BE2C (cell line): ENCODE measurements at regions not wholly inside any gene's neighbourhood (a gene's known extent, or its start where the extent isn't known, plus 50 kb on each side); places are given as distances from the start of the nearest gene placed in this dataset.
A peak's percentile ranks its signal among the peaks of the same experiment; 100 is the strongest.
"Not testable (repeated sequence)": the region's sequence is repeated elsewhere in the genome, so short reads cannot be mapped to it uniquely, and the experiment has no call there.

Experiments used
- DNase-seq: peaks from one replicate; pipeline ENCODE4 v3.0.0-alpha.2; 2020
- H3K27me3 ChIP-seq: fragments of 250-450 bp; sonication (Bioruptor Pico); 2 replicates; pipeline ENCODE4 v1.5.1; 2020; ENCODE audit warnings: mild to moderate bottlenecking
- H3K36me3 ChIP-seq: fragments of 250-450 bp; sonication (Bioruptor Pico); 2 replicates; pipeline ENCODE4 v1.5.1; 2020; ENCODE audit warnings: mild to moderate bottlenecking
- H3K4me1 ChIP-seq: fragments of 250-450 bp; sonication (Bioruptor Pico); 2 replicates; pipeline ENCODE4 v1.5.1; 2020
- H3K4me3 ChIP-seq: 2 replicates; pipeline ENCODE4 v1.5.1; 2011; ENCODE audit warnings: low read depth, low read length
- H3K9me3 ChIP-seq: fragments of 250-450 bp; sonication (Bioruptor Pico); 2 replicates; pipeline ENCODE4 v1.5.1; 2020
- TF ChIP-seq, protein P1 (sequence below): IDR thresholded peaks from 2 replicates; pipeline ENCODE4 v1.5.1; 2012; ENCODE audit warnings: mild to moderate bottlenecking, low read depth, low read length

GRCh38 chr17:13888056-13888609, 181.2 kb upstream of the COX10 start:
- H3K27me3 ChIP-seq = no peaks in the 10 kb centered on the region
- peak; percentile 44 for DNase-seq
- no peak overlapping the region for H3K4me3 ChIP-seq
- no peaks in the 10 kb centered on the region for H3K36me3 ChIP-seq
- no peaks in the 10 kb centered on the region for H3K9me3 ChIP-seq
- H3K4me1 ChIP-seq = no peaks in the 10 kb centered on the region
- TF ChIP-seq, protein P1, sequence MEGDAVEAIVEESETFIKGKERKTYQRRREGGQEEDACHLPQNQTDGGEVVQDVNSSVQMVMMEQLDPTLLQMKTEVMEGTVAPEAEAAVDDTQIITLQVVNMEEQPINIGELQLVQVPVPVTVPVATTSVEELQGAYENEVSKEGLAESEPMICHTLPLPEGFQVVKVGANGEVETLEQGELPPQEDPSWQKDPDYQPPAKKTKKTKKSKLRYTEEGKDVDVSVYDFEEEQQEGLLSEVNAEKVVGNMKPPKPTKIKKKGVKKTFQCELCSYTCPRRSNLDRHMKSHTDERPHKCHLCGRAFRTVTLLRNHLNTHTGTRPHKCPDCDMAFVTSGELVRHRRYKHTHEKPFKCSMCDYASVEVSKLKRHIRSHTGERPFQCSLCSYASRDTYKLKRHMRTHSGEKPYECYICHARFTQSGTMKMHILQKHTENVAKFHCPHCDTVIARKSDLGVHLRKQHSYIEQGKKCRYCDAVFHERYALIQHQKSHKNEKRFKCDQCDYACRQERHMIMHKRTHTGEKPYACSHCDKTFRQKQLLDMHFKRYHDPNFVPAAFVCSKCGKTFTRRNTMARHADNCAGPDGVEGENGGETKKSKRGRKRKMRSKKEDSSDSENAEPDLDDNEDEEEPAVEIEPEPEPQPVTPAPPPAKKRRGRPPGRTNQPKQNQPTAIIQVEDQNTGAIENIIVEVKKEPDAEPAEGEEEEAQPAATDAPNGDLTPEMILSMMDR = no peak

DNA sequence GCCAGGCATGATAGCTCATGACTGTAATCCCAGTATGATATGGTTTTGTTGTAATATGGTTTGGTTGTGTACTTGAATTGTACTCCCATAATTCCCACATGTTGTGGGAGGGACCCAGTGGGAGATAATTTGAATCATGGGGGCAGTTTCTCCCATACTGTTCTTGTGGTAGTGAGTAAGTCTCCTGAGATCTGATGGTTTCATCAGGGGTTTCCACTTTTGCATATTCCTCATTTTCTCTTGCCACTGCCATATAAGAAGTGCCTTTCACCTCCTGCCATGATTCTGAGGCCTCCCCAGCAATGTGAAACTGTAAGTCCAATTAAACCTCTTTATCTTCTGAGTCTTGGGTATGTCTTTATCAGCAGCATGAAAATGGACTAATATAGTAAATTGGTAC, 160.3 kb upstream of the COX10 start:
- not testable (repeated sequence) for H3K4me3 ChIP-seq, H3K4me1 ChIP-seq, H3K36me3 ChIP-seq, H3K9me3 ChIP-seq, DNase-seq, H3K27me3 ChIP-seq

- Histone ChIP-seq H3K27me3 (no peaks in the 10 kb centered on the region), H3K36me3 (no peaks in the 10 kb centered on the region), H3K9me3 (no peaks in the 10 kb centered on the region), H3K4me3 (no peak overlapping the region), H3K4me1 (no peaks in the 10 kb centered on the region)
- DNase-seq = no peak
- TF ChIP-seq, protein P1 = no peak
These were observed 159.3 kb upstream of the COX10 start for GRCh38 chr17:13909901-13910519.

DNA sequence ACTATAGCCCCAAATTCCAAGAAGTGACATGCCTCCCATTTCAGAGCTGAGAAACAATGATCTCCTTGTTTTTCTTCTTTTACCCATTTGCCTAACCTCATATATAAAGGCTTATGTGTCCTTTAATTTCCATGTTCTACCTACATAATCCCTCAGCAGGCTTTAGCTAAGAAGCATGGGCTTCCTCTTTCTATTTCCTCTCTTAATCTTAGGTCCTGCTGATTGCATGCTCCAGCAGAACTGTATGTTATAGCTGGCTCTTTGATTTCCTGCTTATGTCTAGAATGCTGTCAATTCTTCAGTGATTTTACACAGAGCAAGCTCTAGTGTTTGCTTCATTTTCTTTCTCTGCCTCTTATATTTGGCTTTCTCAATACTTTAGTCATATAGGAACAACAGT, 151.7 kb upstream of the COX10 start:
- Histone ChIP-seq H3K4me3 (no peak overlapping the region), H3K27me3 (no peaks in the 10 kb centered on the region), H3K4me1 (no peaks in the 10 kb centered on the region), H3K9me3 (no peaks in the 10 kb centered on the region), H3K36me3 (no peaks in the 10 kb centered on the region)
- no peak for DNase-seq
- TF ChIP-seq, protein P1 = no peak

- no peak for DNase-seq
- Histone ChIP-seq H3K4me3 (no peak overlapping the region), H3K9me3 (no peaks in the 10 kb centered on the region), H3K4me1 (no peaks in the 10 kb centered on the region), H3K27me3 (no peaks in the 10 kb centered on the region), H3K36me3 (no peaks in the 10 kb centered on the region)
- TF ChIP-seq, protein P1 = no peak
These were observed 151.1 kb upstream of the COX10 start for GRCh38 chr17:13918247-13918646.

GRCh38 chr17:13919818-13920217, 149.5 kb upstream of the COX10 start:
- Histone ChIP-seq H3K4me3 (no peak overlapping the region), H3K4me1 (no peaks in the 10 kb centered on the region), H3K36me3 (no peaks in the 10 kb centered on the region), H3K27me3 (no peaks in the 10 kb centered on the region), H3K9me3 (no peaks in the 10 kb centered on the region)
- TF ChIP-seq, protein P1 = no peak
- no peak for DNase-seq

- Histone ChIP-seq H3K4me1 (no peaks in the 10 kb centered on the region), H3K27me3 (no peaks in the 10 kb centered on the region), H3K36me3 (no peaks in the 10 kb centered on the region), H3K9me3 (no peaks in the 10 kb centered on the region), H3K4me3 (no peak overlapping the region)
- no peak for DNase-seq
- TF ChIP-seq, protein P1 = no peak
These were observed 148.9 kb upstream of the COX10 start for GRCh38 chr17:13920413-13920812.
